GM12878 (cell line): ENCODE measurements at regions not wholly inside any gene's neighbourhood (a gene's known extent, or its start where the extent isn't known, plus 50 kb on each side); places are given as distances from the start of the nearest gene placed in this dataset.

Experiments
- ATAC-seq: fragments of 200-7000 bp; cut with Tn5 transposase; 3 replicates; pipeline ENCODE4 v1.9.1; 2020; ENCODE audit warnings: mild to moderate bottlenecking, moderate library complexity
- BruUV-seq: library from RNA; stranded (reverse); fragments of 400-500 nt; replicated peaks from 2 replicates; lab custom pipeline; 2021; lab: Mats Ljungman, UMichigan
- CTCF ChIA-PET: fragments of 300-600 bp; sonication (Branson Sonifier 250); formaldehyde crosslinking; extraction: SDS; loops from one replicate; lab custom pipeline; 2021; ENCODE audit warnings: inconsistent platforms; lab: Yijun Ruan, JAX
- POLR2A ChIA-PET: fragments of 350-600 bp; formaldehyde crosslinking; extraction: SDS; loops from one replicate; lab custom pipeline; 2021; ENCODE audit warnings: inconsistent platforms; lab: Charles Lee
- RAD21 ChIA-PET: fragments of 300-600 bp; sonication (Branson Sonifier 250); formaldehyde crosslinking; loops from one replicate; lab custom pipeline; 2023; ENCODE audit warnings: antibody characterized with exemption; ENCODE audit not compliant: unreplicated experiment; lab: Charles Lee
- SMC1A ChIA-PET: fragments of 300-600 bp; sonication (Branson Sonifier 250); formaldehyde crosslinking; loops from one replicate; lab custom pipeline; 2023; ENCODE audit not compliant: unreplicated experiment, uncharacterized antibody; lab: Charles Lee
- DNase-seq: peaks from one replicate; pipeline ENCODE4 v3.0.0-alpha.2; 2011; ENCODE audit warnings: low read depth, low spot score
- FAIRE-seq: peaks from 3 replicates; lab custom pipeline; 2011; peaks lifted over from hg19 to GRCh38; lab: Jason Lieb, UNC
- H2AFZ ChIP-seq: 2 replicates; pipeline ENCODE4 v1.6.0; 2011; ENCODE audit warnings: low read depth, low read length, control low read depth; ENCODE audit not compliant: control insufficient read depth
- H3K27ac ChIP-seq: 2 replicates; pipeline ENCODE4 v1.5.1; 2011; ENCODE audit warnings: control low read depth; ENCODE audit not compliant: control insufficient read depth, insufficient read depth
- H3K27me3 ChIP-seq, 2 experiments: replicated peaks in 1 of 2; 2 replicates each; pipeline versions ENCODE4 v1.6.0 to v1.6.1; 2011; ENCODE audit warnings: low read length in 1 of 2; ENCODE audit not compliant: control insufficient read depth in 2 of 2, insufficient read depth in 2 of 2
- H3K36me3 ChIP-seq, 2 experiments: 2 replicates each; pipeline ENCODE4 v1.5.1; 2011; ENCODE audit warnings: low read length in 1 of 2; ENCODE audit not compliant: control insufficient read depth in 2 of 2, insufficient read depth in 2 of 2
- H3K4me1 ChIP-seq: 2 replicates; pipeline ENCODE4 v1.6.1; 2011; ENCODE audit warnings: mild to moderate bottlenecking, low read length, moderate library complexity, mixed read lengths; ENCODE audit not compliant: control insufficient read depth, insufficient read depth
- H3K4me2 ChIP-seq: 2 replicates; pipeline ENCODE4 v1.6.0; 2011; ENCODE audit warnings: control low read depth; ENCODE audit not compliant: control insufficient read depth, insufficient read depth
- H3K4me3 ChIP-seq: fragments of 200-600 bp; sonication (generic); 2 replicates; pipeline ENCODE4 v1.5.1; 2016
- H3K79me2 ChIP-seq: 2 replicates; pipeline ENCODE4 v1.6.0; 2011; ENCODE audit warnings: low read length; ENCODE audit not compliant: control insufficient read depth, insufficient read depth
- H3K9ac ChIP-seq: 2 replicates; pipeline ENCODE4 v1.8.0; 2011; ENCODE audit warnings: low read length, control low read depth, mixed read lengths; ENCODE audit not compliant: control insufficient read depth, insufficient read depth
- H3K9me3 ChIP-seq: replicated peaks from 3 replicates; pipeline ENCODE4 v1.5.1; 2011; ENCODE audit warnings: mild to moderate bottlenecking, low read length; ENCODE audit not compliant: control insufficient read depth, insufficient read depth
- H4K20me1 ChIP-seq: 2 replicates; pipeline ENCODE4 v1.6.0; 2011; ENCODE audit not compliant: control insufficient read depth, insufficient read depth
- CHD4 ChIP-seq: fragments of 200-600 bp; sonication (generic); IDR thresholded peaks from 2 replicates; pipeline ENCODE4 v1.6.1; 2016; ENCODE audit warnings: mild to moderate bottlenecking
- EGR1 ChIP-seq, 2 experiments: IDR thresholded peaks; 1 replicate in 1 of 2; 2 replicates in 1 of 2; pipeline ENCODE4 v1.6.1; 2011 to 2012; ENCODE audit warnings: low read depth in 2 of 2, low read length in 2 of 2, borderline replicate concordance in 1 of 2, mild to moderate bottlenecking in 1 of 2, moderate library complexity in 1 of 2
- EP300 ChIP-seq, 2 experiments: fragments of 150-350 bp in 1 of 2; IDR thresholded peaks; 2 replicates each; pipeline ENCODE4 v1.6.1; 2011 to 2012; ENCODE audit warnings: low read depth in 2 of 2, low read length in 2 of 2, borderline replicate concordance in 1 of 2, improper control_type of control experiment in 1 of 2, inconsistent platforms in 1 of 2; ENCODE audit not compliant: control insufficient read depth in 1 of 2
- FOS ChIP-seq: IDR thresholded peaks from 3 replicates; pipeline ENCODE4 v1.6.1; 2011; ENCODE audit warnings: borderline replicate concordance; ENCODE audit not compliant: insufficient read length; ENCODE audit errors: extremely low read depth
- FOXM1 ChIP-seq: IDR thresholded peaks from 2 replicates; pipeline ENCODE4 v1.6.1; 2012; ENCODE audit warnings: low read depth, mild to moderate bottlenecking, inconsistent platforms, low read length, moderate library complexity
- IRF4 ChIP-seq: IDR thresholded peaks from 2 replicates; pipeline ENCODE4 v1.6.1; 2011; ENCODE audit warnings: low read depth, low read length
- KAT2A ChIP-seq: conservative IDR thresholded peaks from 2 replicates; pipeline ENCODE4 v1.6.1; 2011; ENCODE audit warnings: low read depth, low read length; ENCODE audit not compliant: control insufficient read depth
- KLF5 ChIP-seq: fragments of 450-650 bp; IDR thresholded peaks from 2 replicates; pipeline ENCODE4 v1.6.1; 2014; ENCODE audit warnings: mild to moderate bottlenecking; ENCODE audit not compliant: partially characterized antibody
- LARP7 ChIP-seq: fragments of 450-650 bp; IDR thresholded peaks from 2 replicates; pipeline ENCODE4 v1.6.1; 2017; ENCODE audit warnings: mild to moderate bottlenecking
- MAX ChIP-seq: IDR thresholded peaks from 2 replicates; pipeline ENCODE4 v1.6.1; 2012; ENCODE audit warnings: low read depth, low read length, improper control_type of control experiment
- NR2F1 ChIP-seq: fragments of 450-650 bp; conservative IDR thresholded peaks from 2 replicates; pipeline ENCODE4 v1.6.1; 2017; ENCODE audit warnings: mild to moderate bottlenecking
- SIN3A ChIP-seq: IDR thresholded peaks from 2 replicates; pipeline ENCODE4 v1.6.1; 2012; ENCODE audit warnings: low read depth, low read length, improper control_type of control experiment
- SUZ12 ChIP-seq: fragments of 200-600 bp; sonication (generic); IDR thresholded peaks from one replicate; pipeline ENCODE4 v1.6.1; 2018; ENCODE audit warnings: antibody characterized with exemption, mild to moderate bottlenecking; ENCODE audit not compliant: unreplicated experiment
- TARDBP ChIP-seq: IDR thresholded peaks from 2 replicates; pipeline ENCODE4 v1.6.1; 2016; ENCODE audit warnings: borderline replicate concordance
- ZNF217 ChIP-seq: fragments of 450-650 bp; IDR thresholded peaks from 2 replicates; pipeline ENCODE4 v1.6.1; 2017; ENCODE audit warnings: antibody characterized with exemption, mild to moderate bottlenecking
- ZNF384 ChIP-seq: IDR thresholded peaks from 2 replicates; pipeline ENCODE4 v1.6.1; 2012; ENCODE audit warnings: low read depth, mild to moderate bottlenecking, low read length, improper control_type of control experiment, borderline replicate concordance
- WGBS: methylation state at CpG from one replicate; pipeline ENCODE4 v1.1.6; 2016; ENCODE audit warnings: low lambda C conversion rate; ENCODE audit not compliant: insufficient replicate concordance, insufficient coverage; ENCODE audit errors: missing lambda C conversion rate; 5-methylcytosine and 5-hydroxymethylcytosine counted together
- in situ Hi-C: fragments of 300-500 bp; cut with MboI; formaldehyde crosslinking; loops from 9 replicates; pipeline ENCODE4 v1.14.3; 2018; ENCODE audit warnings: mixed read lengths
- intact Hi-C: fragments of 100-400 bp; cut with micrococcal nuclease; formaldehyde crosslinking; loops from one replicate; pipeline ENCODE4 v1.14.2; 2022; ENCODE audit not compliant: unreplicated experiment

- ChIA-PET CTCF (interaction anchor here (0.7 to 1.2 kb wide), 2 partner anchors 178 to 554 kb away, joined by 3 read pairs; no protein-coding TSS in a partner anchor), RAD21 (no interaction called here)
- WGBS = 21% methylated on average over 3 of the region's 3 CpGs
These were observed 116.9 kb upstream of the PALMD start for GRCh38 chr1:99529002-99529401.

GRCh38 chr1:99531578-99532275 lies 114.2 kb upstream of the PALMD start:
- H3K27ac ChIP-seq = no peak overlapping the region
- H3K4me1 ChIP-seq = no peaks in the 10 kb centered on the region
- no peak for DNase-seq
- H3K4me2 ChIP-seq = no peak overlapping the region
- no peaks in the 10 kb centered on the region for H4K20me1 ChIP-seq
- no peaks in the 10 kb centered on the region for H3K36me3 ChIP-seq
- SMC1A ChIA-PET = interaction anchor here (0.8 kb wide), 1 partner anchor 12 kb away, joined by 4 read pairs; no protein-coding TSS in a partner anchor
- TF ChIP-seq IRF4 (no peak), KLF5 (no peak), LARP7 (no peak), FOXM1 (no peak), ZNF384 (no peak), EGR1 (IDR thresholded peaks at IDR 0.05; ENCODE audit: borderline replicate concordance in 1 of 2, low read depth in 2 of 2, low read length in 2 of 2) (no peak), NR2F1 (no peak), CHD4 (no peak), FOS (no peak), SUZ12 (no peak), EP300 (IDR thresholded peaks at IDR 0.05; ENCODE audit: borderline replicate concordance in 1 of 2, control insufficient read depth in 1 of 2, low read depth in 2 of 2, low read length in 2 of 2) (no peak), KAT2A (no peak), MAX (no peak), TARDBP (no peak)
- WGBS = 26% methylated on average over 5 of the region's 5 CpGs
- H3K4me3 ChIP-seq = no peak overlapping the region
- no peak overlapping the region for H3K9ac ChIP-seq
- POLR2A ChIA-PET = no interaction called here
- no peak overlapping the region for H2AFZ ChIP-seq
- H3K27me3 ChIP-seq = no peaks in the 10 kb centered on the region; a peak in 1 of 4 replicates
- no peaks in the 10 kb centered on the region for H3K79me2 ChIP-seq
- CTCF ChIA-PET = interaction anchor here (1.8 kb wide), 1 partner anchor 27 kb away, joined by 6 read pairs; no protein-coding TSS in a partner anchor
- no TSS peak for BruUV-seq
- FAIRE-seq = no peak
- in situ Hi-C loops (no loop called here), intact Hi-C loops (no loop called here)
- H3K9me3 ChIP-seq = no peaks in the 10 kb centered on the region
- RAD21 ChIA-PET = no interaction called here
- ATAC-seq = no peak

More at GRCh38 chr1:99529002-99529401, 116.9 kb upstream of the PALMD start:
- POLR2A ChIA-PET = no interaction called here
- H2AFZ ChIP-seq = no peak overlapping the region
- H3K9ac ChIP-seq = no peak overlapping the region
- ATAC-seq = no peak
- H3K4me3 ChIP-seq = no peak overlapping the region
- H3K9me3 ChIP-seq = no peaks in the 10 kb centered on the region
- no peak overlapping the region for H3K4me2 ChIP-seq
- H3K79me2 ChIP-seq = no peaks in the 10 kb centered on the region
- in situ Hi-C loops = no loop called here
- SMC1A ChIA-PET = no interaction called here
- FAIRE-seq = no peak
- no peaks in the 10 kb centered on the region for H3K4me1 ChIP-seq
- no peaks in the 10 kb centered on the region for H4K20me1 ChIP-seq
- TF ChIP-seq ZNF217 = no peak
- TF ChIP-seq SIN3A = no peak
- TF ChIP-seq, all 136 proteins: peak for 0
- Histone ChIP-seq H3K27me3 (no peaks in the 10 kb centered on the region), H3K27ac (no peak overlapping the region), H3K36me3 (no peaks in the 10 kb centered on the region)
- no peak for DNase-seq
- no TSS peak for BruUV-seq
- intact Hi-C loops = no loop called here
